HepG2 (cell line): ENCODE measurements at regions not wholly inside any gene's neighbourhood (a gene's known extent, or its start where the extent isn't known, plus 50 kb on each side); places are given as distances from the start of the nearest gene placed in this dataset.

ENCODE experiments used
- ATAC-seq: fragments of 200-7000 bp; cut with Tn5 transposase; 3 replicates; pipeline ENCODE4 v1.9.1; 2020; ENCODE audit warnings: mild to moderate bottlenecking, moderate library complexity
- BruUV-seq: library from RNA; stranded (reverse); fragments of 400-500 nt; replicated peaks from 2 replicates; lab custom pipeline; 2021; lab: Mats Ljungman, UMichigan
- CTCF ChIA-PET: fragments of 300-600 bp; formaldehyde crosslinking; extraction: SDS; loops from one replicate; lab custom pipeline; 2021; ENCODE audit warnings: low total read pairs, inconsistent platforms, low intra/inter-chr PET ratio; lab: Yijun Ruan, JAX
- POLR2A ChIA-PET: fragments of 350-600 bp; sonication (Branson Sonifier 250); formaldehyde crosslinking; loops from one replicate; lab custom pipeline; 2020; ENCODE audit warnings: antibody characterized with exemption, inconsistent platforms; lab: Yijun Ruan, JAX
- DNase-seq: peaks from one replicate; pipeline ENCODE4 v3.0.0-alpha.2; 2015; ENCODE audit warnings: low spot score
- FAIRE-seq: peaks from 3 replicates; lab custom pipeline; 2011; peaks lifted over from hg19 to GRCh38; lab: Jason Lieb, UNC
- H2AFZ ChIP-seq: one replicate; pipeline ENCODE4 v1.6.1; 2011; ENCODE audit warnings: low read length, inconsistent platforms
- H3K27ac ChIP-seq: fragments of 300-600 bp; 3 replicates; pipeline ENCODE4 v1.8.0; 2011; ENCODE audit warnings: mixed run types, mild to moderate bottlenecking, mixed read lengths, low read length, inconsistent platforms; ENCODE audit not compliant: insufficient read depth; ENCODE audit errors: extremely low read length
- H3K27me3 ChIP-seq, 2 experiments: fragments of 200-600 bp in 1 of 2; 2 replicates in 1 of 2; 3 replicates in 1 of 2; pipeline versions ENCODE4 v1.6.0 to v1.8.0; 2011; ENCODE audit warnings: low read length in 2 of 2, mild to moderate bottlenecking in 2 of 2, moderate library complexity in 2 of 2, inconsistent platforms in 1 of 2; ENCODE audit not compliant: insufficient read depth in 2 of 2, control insufficient read depth in 1 of 2
- H3K36me3 ChIP-seq, 2 experiments: fragments of 200-600 bp in 1 of 2; replicated peaks in 1 of 2; 2 replicates in 1 of 2; 3 replicates in 1 of 2; pipeline versions ENCODE4 v1.5.1 to v1.8.0; 2011; ENCODE audit warnings: low read length in 2 of 2, inconsistent platforms in 1 of 2; ENCODE audit not compliant: insufficient read depth in 2 of 2, control insufficient read depth in 1 of 2
- H3K4me1 ChIP-seq: 2 replicates; pipeline ENCODE4 v1.5.1; 2012; ENCODE audit warnings: low read length, inconsistent platforms; ENCODE audit not compliant: insufficient read depth
- H3K4me2 ChIP-seq: 2 replicates; pipeline ENCODE4 v1.6.0; 2011; ENCODE audit warnings: low read depth, low read length, inconsistent platforms
- H3K4me3 ChIP-seq, 3 experiments: fragments of 200-600 bp in 1 of 3; sonication (generic), shearing (Covaris generic) in 1 of 3; replicated peaks in 1 of 3; 2 replicates each; pipeline ENCODE4 v1.5.1; 2011 to 2016; ENCODE audit warnings: low read length in 3 of 3, inconsistent platforms in 2 of 3, low read depth in 2 of 3, mild to moderate bottlenecking in 2 of 3, control low read depth in 1 of 3, mixed read lengths in 1 of 3; ENCODE audit not compliant: insufficient read depth in 1 of 3
- H3K79me2 ChIP-seq: one replicate; pipeline ENCODE4 v1.6.1; 2011; ENCODE audit warnings: low read length, inconsistent platforms; ENCODE audit not compliant: insufficient read depth
- H3K9ac ChIP-seq: 2 replicates; pipeline ENCODE4 v1.6.0; 2011; ENCODE audit warnings: mild to moderate bottlenecking, low read depth, low read length, inconsistent platforms; ENCODE audit not compliant: insufficient read depth
- H3K9me3 ChIP-seq: 2 replicates; pipeline ENCODE4 v1.5.1; 2012; ENCODE audit warnings: mild to moderate bottlenecking, low read length
- H4K20me1 ChIP-seq: 2 replicates; pipeline ENCODE4 v1.6.0; 2011; ENCODE audit warnings: inconsistent platforms, mild to moderate bottlenecking, low read length, moderate library complexity; ENCODE audit not compliant: insufficient read depth
- GTF2F1 ChIP-seq: fragments of 150-350 bp; IDR thresholded peaks from 2 replicates; pipeline ENCODE4 v1.6.1; 2014; ENCODE audit warnings: low read length
- SMYD3 ChIP-seq: sonication (generic); formaldehyde crosslinking; IDR thresholded peaks from 2 replicates; pipeline ENCODE4 v1.8.1; 2023; ENCODE audit warnings: mild to moderate bottlenecking, missing genetic modification reagents
- SNAPC4 ChIP-seq: sonication (generic); formaldehyde crosslinking; IDR thresholded peaks from 2 replicates; pipeline ENCODE4 v1.4.0; 2020; ENCODE audit warnings: mild to moderate bottlenecking, missing genetic modification reagents
- ZBTB33 ChIP-seq: sonication (generic); formaldehyde crosslinking; IDR thresholded peaks from 2 replicates; pipeline ENCODE4 v1.4.0; 2020; ENCODE audit warnings: missing genetic modification reagents
- ZNF570 ChIP-seq: sonication (generic); formaldehyde crosslinking; IDR thresholded peaks from 2 replicates; pipeline ENCODE4 v1.4.0; 2020; ENCODE audit warnings: mild to moderate bottlenecking, missing genetic modification reagents, borderline replicate concordance
- ZNF572 ChIP-seq: sonication (generic); formaldehyde crosslinking; IDR thresholded peaks from 2 replicates; pipeline ENCODE4 v1.5.1; 2020; ENCODE audit warnings: mild to moderate bottlenecking, missing genetic modification reagents
- ZNF687 ChIP-seq: sonication (generic); formaldehyde crosslinking; IDR thresholded peaks from 2 replicates; pipeline ENCODE4 v1.5.1; 2020; ENCODE audit warnings: mild to moderate bottlenecking, missing genetic modification reagents, moderate library complexity
- WGBS: methylation state at CpG from one replicate; pipeline ENCODE4 v1.1.6; 2017; ENCODE audit warnings: low lambda C conversion rate; 5-methylcytosine and 5-hydroxymethylcytosine counted together
- in situ Hi-C: cut with HindIII; loops from 2 replicates; pipeline ENCODE4 v1.10.0; 2017; ENCODE audit warnings: low pct_unique_long_range_greater_than_20kb; ENCODE audit not compliant: extremely low pct_ligation_motif_present
- intact Hi-C: fragments of 100-400 bp; cut with micrococcal nuclease; formaldehyde crosslinking; loops from one replicate; pipeline ENCODE4 v1.10.0; 2022; ENCODE audit not compliant: unreplicated experiment

GRCh38 chr10:84668186-84668763 lies 339.9 kb downstream of the CCSER2 start:
- DNase-seq (no peak), FAIRE-seq (no peak), ATAC-seq (no peak)
- no TSS peak for BruUV-seq
- Histone ChIP-seq H3K4me1 (no peaks in the 10 kb centered on the region), H3K27me3 (peaks cover 0 to 6% of the 10 kb centered on the region in 2 experiments; a peak in 1 of 5 replicates), H4K20me1 (no peaks in the 10 kb centered on the region), H3K4me2 (no peak overlapping the region), H3K4me3 (no peak overlapping the region), H2AFZ (no peak overlapping the region), H3K27ac (no peak overlapping the region), H3K36me3 (no peaks in the 10 kb centered on the region), H3K9me3 (no peaks in the 10 kb centered on the region), H3K9ac (no peak overlapping the region), H3K79me2 (no peaks in the 10 kb centered on the region)
- ChIA-PET CTCF (no interaction called here), POLR2A (no interaction called here)
- TF ChIP-seq ZNF687 (no peak), ZNF572 (CRISPR knock-in tag) (no peak), ZNF570 (no peak), GTF2F1 (no peak)
- in situ Hi-C loops: no loop called here
- intact Hi-C loops: no loop called here
- WGBS: 27% methylated on average over 4 of the region's 5 CpGs

- DNase-seq (no peak), ATAC-seq (no peak), FAIRE-seq (no peak)
- no peaks in the 10 kb centered on the region for H3K36me3 ChIP-seq
- 0% methylated on average over 2 of the region's 2 CpGs for WGBS
- H3K9ac ChIP-seq: no peak overlapping the region
- no peak overlapping the region for H2AFZ ChIP-seq
- in situ Hi-C loops: no loop called here
- no peaks in the 10 kb centered on the region; a peak in 1 of 5 replicates for H3K27me3 ChIP-seq
- H3K4me1 ChIP-seq: no peaks in the 10 kb centered on the region
- H3K9me3 ChIP-seq: no peaks in the 10 kb centered on the region
- intact Hi-C loops: no loop called here
- no peaks in the 10 kb centered on the region for H4K20me1 ChIP-seq
- no peak overlapping the region for H3K4me3 ChIP-seq
- no TSS peak for BruUV-seq
- POLR2A ChIA-PET: no interaction called here
- CTCF ChIA-PET: no interaction called here
- H3K27ac ChIP-seq: no peak overlapping the region
- no peaks in the 10 kb centered on the region for H3K79me2 ChIP-seq
- no peak overlapping the region for H3K4me2 ChIP-seq
- TF ChIP-seq SMYD3 (no peak), SNAPC4 (CRISPR knock-in tag) (no peak), ZBTB33 (CRISPR knock-in tag) (no peak)
Measured at GRCh38 chr10:84675060-84675459, 346.7 kb downstream of the CCSER2 start.
